Skeletal muscle tissue (tissue), 3 donors: ENCODE measurements at regions not wholly inside any gene's neighbourhood (a gene's known extent, or its start where the extent isn't known, plus 50 kb on each side); places are given as distances from the start of the nearest gene placed in this dataset.
"Not testable (repeated sequence)": the region's sequence is repeated elsewhere in the genome, so short reads cannot be mapped to it uniquely, and the experiment has no call there.

Experiments used
- H3K27ac ChIP-seq: one replicate; pipeline ENCODE4 v1.7.0; 2013; ENCODE audit warnings: mild to moderate bottlenecking, low read depth, low read length, inconsistent platforms
- H3K27me3 ChIP-seq, 3 donors: one replicate each; pipeline ENCODE4 v1.7.0; 2013; ENCODE audit warnings: low read length in 3 of 3; ENCODE audit not compliant: control insufficient read depth in 3 of 3, insufficient read depth in 3 of 3
- H3K36me3 ChIP-seq, 3 donors: one replicate each; pipeline ENCODE4 v1.7.0; 2013; ENCODE audit warnings: low read length in 3 of 3; ENCODE audit not compliant: control insufficient read depth in 3 of 3, insufficient read depth in 3 of 3
- H3K4me1 ChIP-seq, 3 donors: one replicate each; pipeline ENCODE4 v1.7.0; 2013; ENCODE audit warnings: low read length in 3 of 3, mild to moderate bottlenecking in 3 of 3; ENCODE audit not compliant: control insufficient read depth in 3 of 3, insufficient read depth in 3 of 3
- H3K4me3 ChIP-seq, 3 donors: one replicate each; pipeline ENCODE4 v1.7.0; 2013; ENCODE audit warnings: low read length in 3 of 3
- H3K9ac ChIP-seq, 3 donors: one replicate each; pipeline ENCODE4 v1.7.0; 2013; ENCODE audit warnings: low read length in 3 of 3, mild to moderate bottlenecking in 3 of 3, moderate library complexity in 2 of 3, low read depth in 1 of 3
- H3K9me3 ChIP-seq, 3 donors: one replicate each; pipeline ENCODE4 v1.7.0; 2013; ENCODE audit warnings: low read length in 3 of 3; ENCODE audit not compliant: control insufficient read depth in 3 of 3
- donor health status: Osteomylitis.

DNA sequence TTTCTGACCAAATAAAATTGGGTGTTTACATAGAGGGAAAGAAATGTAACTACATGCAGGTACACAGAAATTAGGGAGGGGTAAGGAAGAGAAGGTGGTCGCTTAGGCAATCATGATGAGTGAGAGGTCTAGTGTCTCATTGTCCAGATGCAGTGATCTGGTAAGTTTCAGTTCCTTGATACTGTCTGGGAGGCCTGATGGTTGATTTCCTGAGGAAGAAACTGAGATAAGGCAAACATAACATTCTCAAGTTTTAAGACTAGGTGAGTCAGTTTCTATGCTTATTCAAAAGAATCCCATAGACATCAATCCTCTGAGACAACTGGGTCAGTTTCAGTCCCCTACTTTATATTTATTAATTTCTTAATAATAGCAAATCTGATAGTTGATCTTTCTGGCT, 843.3 kb upstream of the CDH10 start:
- Histone ChIP-seq H3K9ac (no peak overlapping the region), H3K27me3 (no peaks in the 10 kb centered on the region), H3K9me3 (no peaks in the 10 kb centered on the region), H3K4me3 (no peak overlapping the region), H3K36me3 (no peaks in the 10 kb centered on the region), H3K27ac (no peak overlapping the region), H3K4me1 (no peaks in the 10 kb centered on the region)

DNA sequence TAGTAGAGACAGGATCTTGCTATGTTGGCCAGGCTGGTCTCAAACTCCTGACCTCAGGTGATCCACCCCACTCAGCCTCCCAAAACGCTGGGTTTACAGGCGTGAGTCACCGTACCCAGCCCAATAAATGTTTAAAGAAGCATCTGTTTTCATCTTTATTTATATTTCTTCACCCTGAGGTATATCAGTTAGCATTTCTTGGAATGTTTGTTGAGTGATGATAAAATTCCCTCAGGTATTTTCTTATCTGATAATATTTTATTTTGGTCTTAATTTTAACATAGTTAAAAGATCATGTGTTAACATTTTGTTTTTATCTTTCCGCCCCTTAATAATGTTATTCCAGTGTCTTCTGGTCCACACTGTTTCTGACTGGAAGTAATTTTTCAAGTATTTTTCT, 839.6 kb upstream of the CDH10 start:
- no peak overlapping the region for H3K9ac ChIP-seq
- H3K9me3 ChIP-seq, result no peaks in the 10 kb centered on the region
- no peaks in the 10 kb centered on the region for H3K27me3 ChIP-seq
- H3K36me3 ChIP-seq, result no peaks in the 10 kb centered on the region
- no peak overlapping the region for H3K4me3 ChIP-seq
- no peak overlapping the region for H3K27ac ChIP-seq
- H3K4me1 ChIP-seq, result no peaks in the 10 kb centered on the region

DNA sequence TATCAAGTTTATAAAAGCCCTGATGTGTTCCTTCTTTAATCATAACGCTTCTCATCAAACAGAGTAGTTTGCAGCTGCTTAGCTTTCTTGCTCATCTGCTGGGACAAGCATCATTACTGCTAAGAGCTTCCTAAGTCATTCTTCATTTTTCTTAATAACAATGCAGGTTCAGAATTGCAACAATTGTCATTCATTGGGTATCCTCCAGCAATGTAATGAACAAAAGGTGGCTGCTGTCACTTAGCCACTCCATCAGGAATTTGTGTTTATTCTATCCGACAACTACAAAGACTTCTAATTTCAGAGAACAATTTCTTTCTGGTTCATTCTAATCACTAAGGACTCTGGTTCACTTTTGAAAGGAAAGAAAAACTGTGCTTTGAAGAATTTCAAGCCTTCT, 836.7 kb upstream of the CDH10 start:
- H3K9ac ChIP-seq, result no peak overlapping the region
- H3K4me3 ChIP-seq, result no peak overlapping the region
- H3K4me1 ChIP-seq, result no peaks in the 10 kb centered on the region

DNA sequence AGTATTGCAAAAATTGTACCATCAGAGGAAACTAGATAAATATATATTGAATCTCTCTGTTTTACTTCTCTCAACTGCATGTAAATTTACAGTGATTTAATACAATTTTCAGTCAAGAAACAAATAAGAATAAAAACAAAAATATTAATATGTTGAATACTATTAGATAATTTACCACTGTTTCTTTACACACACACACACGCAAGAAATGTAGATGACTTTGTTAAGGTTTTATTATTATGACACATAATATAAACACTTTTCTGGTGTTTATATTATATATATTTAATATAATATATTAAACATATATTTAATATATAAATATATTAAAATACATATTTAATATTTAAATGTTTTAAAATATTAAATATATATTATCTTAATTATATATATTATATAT, 814.3 kb upstream of the CDH10 start:
- Histone ChIP-seq H3K27me3 (no peaks in the 10 kb centered on the region), H3K36me3 (no peaks in the 10 kb centered on the region)

More for the DNA sequence above, 836.7 kb upstream of the CDH10 start:
- peaks cover 0 to 3% (median 0%) of the 10 kb centered on the region in 3 donors for H3K9me3 ChIP-seq
- no peaks in the 10 kb centered on the region for H3K36me3 ChIP-seq
- no peaks in the 10 kb centered on the region for H3K27me3 ChIP-seq
- no peak overlapping the region for H3K27ac ChIP-seq

DNA sequence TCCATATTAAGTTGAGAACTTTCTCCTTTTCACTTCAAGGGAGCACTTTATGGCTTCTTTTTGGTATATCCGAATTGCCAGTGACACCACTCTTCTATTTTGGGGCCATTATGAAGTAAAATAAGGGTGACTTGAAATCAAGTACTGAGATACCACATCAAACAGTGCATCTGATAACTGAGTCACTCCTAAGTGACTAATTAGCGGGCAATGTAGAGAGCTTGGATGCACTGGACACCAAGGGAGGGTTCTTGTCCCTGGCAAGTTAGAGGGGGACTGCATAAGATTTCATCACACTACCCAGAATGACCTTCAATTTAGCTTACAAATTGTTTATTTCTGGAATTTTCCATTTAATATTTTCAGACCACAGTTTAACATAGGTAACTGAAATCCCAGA, 813.9 kb upstream of the CDH10 start:
- no peak overlapping the region for H3K4me3 ChIP-seq
- no peaks in the 10 kb centered on the region for H3K9me3 ChIP-seq
- no peak overlapping the region for H3K9ac ChIP-seq
- no peaks in the 10 kb centered on the region for H3K27me3 ChIP-seq
- no peaks in the 10 kb centered on the region for H3K36me3 ChIP-seq
- no peaks in the 10 kb centered on the region for H3K4me1 ChIP-seq
- H3K27ac ChIP-seq, result no peak overlapping the region

More for the DNA sequence above, 814.3 kb upstream of the CDH10 start:
- H3K9me3 ChIP-seq, result no peaks in the 10 kb centered on the region
- no peaks in the 10 kb centered on the region for H3K4me1 ChIP-seq
- H3K27ac ChIP-seq, result no peak overlapping the region
- no peak overlapping the region for H3K9ac ChIP-seq
- H3K4me3 ChIP-seq, result no peak overlapping the region

DNA sequence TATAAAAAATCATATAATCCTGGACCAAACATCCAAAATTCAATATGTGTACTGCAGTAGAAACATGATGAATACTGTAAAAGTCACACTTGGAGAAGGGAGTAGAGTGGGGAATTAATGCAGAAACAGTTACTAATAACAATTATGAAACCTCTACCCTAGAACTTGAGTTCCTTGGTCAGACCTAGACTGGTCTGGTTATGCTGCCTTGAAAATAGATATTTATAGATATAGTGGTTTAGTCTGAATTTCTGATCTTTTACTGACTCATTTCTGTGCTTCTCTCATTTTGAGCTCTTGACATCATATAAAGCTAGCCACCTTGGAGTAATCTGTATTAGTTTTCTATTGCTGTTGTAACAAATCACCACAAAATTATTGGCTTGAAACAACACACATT, 808.7 kb upstream of the CDH10 start:
- Histone ChIP-seq H3K36me3 (no peaks in the 10 kb centered on the region), H3K27ac (no peak overlapping the region), H3K4me3 (no peak overlapping the region), H3K4me1 (no peaks in the 10 kb centered on the region), H3K9ac (no peak overlapping the region), H3K27me3 (no peaks in the 10 kb centered on the region), H3K9me3 (no peaks in the 10 kb centered on the region)

DNA sequence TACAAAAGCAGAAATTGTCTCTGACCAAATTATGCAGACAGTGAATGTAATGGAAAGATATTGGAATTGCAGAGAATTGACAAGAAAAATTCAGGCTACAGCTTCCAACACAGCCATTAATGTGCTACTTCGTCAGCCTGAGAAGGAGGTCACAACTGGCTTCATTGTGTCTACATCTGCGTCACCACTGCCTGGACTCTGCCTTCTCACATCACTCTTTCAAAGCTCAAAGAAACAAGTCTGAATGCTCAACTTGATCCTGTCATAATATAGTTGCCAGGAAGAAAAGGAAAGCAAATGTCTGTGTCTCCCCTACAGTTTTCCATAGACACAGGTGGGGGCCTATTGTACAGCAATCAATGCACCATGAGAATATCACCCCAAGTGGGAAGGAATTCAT, 806.5 kb upstream of the CDH10 start:
- Histone ChIP-seq H3K27ac (no peak overlapping the region), H3K36me3 (no peaks in the 10 kb centered on the region), H3K9me3 (no peaks in the 10 kb centered on the region), H3K4me1 (no peaks in the 10 kb centered on the region), H3K27me3 (no peaks in the 10 kb centered on the region), H3K9ac (no peak overlapping the region), H3K4me3 (no peak overlapping the region)

DNA sequence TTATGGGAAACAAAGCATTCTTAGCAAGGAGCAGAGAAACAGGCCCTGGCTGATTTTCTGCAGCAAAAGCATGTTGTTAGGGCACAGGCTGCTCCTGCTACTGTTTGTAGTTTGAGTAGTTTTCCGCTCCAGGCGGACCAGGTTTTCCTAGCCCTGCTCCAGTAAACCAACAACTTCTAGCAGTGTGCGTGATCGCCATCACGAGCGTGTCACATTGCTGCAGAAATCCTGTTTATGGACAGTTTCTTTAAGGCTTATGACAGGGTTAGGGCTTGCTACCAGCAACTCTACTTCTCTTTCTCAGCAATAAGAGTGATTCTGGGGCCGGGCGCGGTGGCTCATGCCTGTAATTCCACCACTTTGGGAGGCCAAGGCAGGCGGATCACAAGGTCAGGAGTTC, 803.9 kb upstream of the CDH10 start:
- Histone ChIP-seq H3K4me3 (no peak overlapping the region), H3K36me3 (no peaks in the 10 kb centered on the region), H3K27me3 (no peaks in the 10 kb centered on the region), H3K9me3 (no peaks in the 10 kb centered on the region), H3K27ac (no peak overlapping the region), H3K9ac (no peak overlapping the region), H3K4me1 (no peaks in the 10 kb centered on the region)

DNA sequence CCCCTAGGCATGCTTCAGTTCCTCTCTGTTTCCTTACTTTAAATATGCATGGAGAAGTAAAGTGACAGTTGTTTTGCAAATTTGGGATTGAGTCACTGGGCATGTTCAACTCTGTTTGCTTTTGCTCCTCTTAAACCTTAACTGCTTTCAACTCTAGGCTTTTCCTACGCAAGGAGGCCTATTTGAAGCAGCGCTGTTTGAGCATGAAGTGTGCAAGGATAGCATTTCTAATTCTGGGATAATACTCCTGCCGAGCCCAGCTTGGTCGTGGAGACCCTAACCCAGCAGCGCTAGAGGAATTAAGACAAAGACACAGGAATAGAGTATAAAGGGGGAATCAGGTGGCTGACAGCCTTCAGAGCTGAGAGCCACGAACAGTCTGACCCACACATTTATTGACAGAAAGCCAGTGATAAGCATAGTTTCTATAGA, 803.4 kb upstream of the CDH10 start:
- no peak overlapping the region for H3K9ac ChIP-seq

DNA sequence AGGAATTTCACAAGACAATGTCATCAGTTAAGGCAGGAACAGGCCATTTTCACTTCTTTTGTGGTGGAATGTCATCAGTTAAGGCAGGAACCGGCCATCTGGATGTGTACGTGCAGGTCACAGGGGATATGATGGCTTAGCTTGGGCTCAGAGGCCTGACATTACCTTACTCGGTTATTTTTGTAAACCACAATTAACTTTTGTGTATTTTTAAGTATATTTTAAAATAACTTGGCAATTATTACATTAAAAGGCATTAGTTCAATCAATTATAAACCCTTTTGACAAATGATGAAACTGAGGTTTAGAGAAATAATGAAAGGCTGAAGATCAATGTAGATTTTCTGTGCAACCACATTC, 801.3 kb upstream of the CDH10 start:
- not testable (repeated sequence) for H3K36me3 ChIP-seq, H3K4me1 ChIP-seq, H3K9me3 ChIP-seq, H3K9ac ChIP-seq, H3K4me3 ChIP-seq, H3K27ac ChIP-seq, H3K27me3 ChIP-seq

More for the DNA sequence above, 803.4 kb upstream of the CDH10 start:
- H3K36me3 ChIP-seq, result no peaks in the 10 kb centered on the region
- H3K27ac ChIP-seq, result no peak overlapping the region
- H3K27me3 ChIP-seq, result no peaks in the 10 kb centered on the region
- H3K4me1 ChIP-seq, result no peaks in the 10 kb centered on the region
- no peak overlapping the region for H3K4me3 ChIP-seq
- no peaks in the 10 kb centered on the region for H3K9me3 ChIP-seq
